Neutrophil (primary cell): ENCODE measurements at regions not wholly inside any gene's neighbourhood (a gene's known extent, or its start where the extent isn't known, plus 50 kb on each side); places are given as distances from the start of the nearest gene placed in this dataset.

Experiments used
- H3K27ac ChIP-seq: fragments of 200-600 bp; sonication (generic); 2 replicates; pipeline ENCODE4 v1.5.1; 2016; ENCODE audit warnings: mild to moderate bottlenecking, moderate library complexity
- H3K27me3 ChIP-seq: fragments of 200-600 bp; sonication (generic); 2 replicates; pipeline ENCODE4 v1.6.0; 2016; ENCODE audit warnings: mild to moderate bottlenecking
- H3K36me3 ChIP-seq: fragments of 200-600 bp; sonication (generic); 2 replicates; pipeline ENCODE4 v1.5.1; 2017
- H3K4me1 ChIP-seq, 2 experiments: fragments of 200-600 bp in 1 of 2; sonication (generic) in 1 of 2; 1 replicate in 1 of 2; 2 replicates in 1 of 2; pipeline versions ENCODE4 v1.5.1 to v1.6.1; 2013 to 2016; ENCODE audit warnings: low read depth in 1 of 2, low read length in 1 of 2, mild to moderate bottlenecking in 1 of 2, moderate library complexity in 1 of 2; ENCODE audit not compliant: control insufficient read depth in 1 of 2, insufficient read depth in 1 of 2
- H3K4me3 ChIP-seq, 2 experiments: fragments of 200-600 bp in 1 of 2; sonication (generic) in 1 of 2; 1 replicate in 1 of 2; 2 replicates in 1 of 2; pipeline ENCODE4 v1.5.1; 2013 to 2016; ENCODE audit warnings: low read depth in 1 of 2, low read length in 1 of 2, mild to moderate bottlenecking in 1 of 2, moderate library complexity in 1 of 2
- H3K9me3 ChIP-seq: fragments of 200-600 bp; sonication (generic); 2 replicates; pipeline ENCODE4 v1.5.1; 2016
- CTCF ChIP-seq: fragments of 200-600 bp; sonication (generic); IDR thresholded peaks from 2 replicates; pipeline ENCODE4 v1.5.1; 2016; ENCODE audit warnings: antibody characterized with exemption

GRCh38 chr11:134561331-134561720, 149.3 kb upstream of the B3GAT1 start:
- no peak for TF ChIP-seq CTCF
- Histone ChIP-seq H3K4me3 (no peak overlapping the region), H3K9me3 (no peaks in the 10 kb centered on the region), H3K27me3 (no peaks in the 10 kb centered on the region), H3K4me1 (no peaks in the 10 kb centered on the region), H3K36me3 (no peaks in the 10 kb centered on the region), H3K27ac (no peak overlapping the region)

GRCh38 chr11:134560566-134561330, 148.7 kb upstream of the B3GAT1 start:
- Histone ChIP-seq H3K27ac (no peak overlapping the region), H3K36me3 (no peaks in the 10 kb centered on the region), H3K4me3 (no peak overlapping the region), H3K4me1 (no peaks in the 10 kb centered on the region), H3K9me3 (no peaks in the 10 kb centered on the region), H3K27me3 (no peaks in the 10 kb centered on the region)
- no peak for TF ChIP-seq CTCF

- no peak for TF ChIP-seq CTCF
- Histone ChIP-seq H3K9me3 (no peaks in the 10 kb centered on the region), H3K27me3 (no peaks in the 10 kb centered on the region), H3K27ac (no peak overlapping the region), H3K4me3 (no peak overlapping the region), H3K36me3 (no peaks in the 10 kb centered on the region), H3K4me1 (no peaks in the 10 kb centered on the region)
These were observed 148.0 kb upstream of the B3GAT1 start for GRCh38 chr11:134560066-134560465.

GRCh38 chr11:134559602-134559962, 147.5 kb upstream of the B3GAT1 start:
- no peaks in the 10 kb centered on the region for H3K4me1 ChIP-seq
- no peak for TF ChIP-seq CTCF
- H3K27me3 ChIP-seq: no peaks in the 10 kb centered on the region
- H3K36me3 ChIP-seq: no peaks in the 10 kb centered on the region
- H3K9me3 ChIP-seq: no peaks in the 10 kb centered on the region
- no peak overlapping the region for H3K4me3 ChIP-seq
- H3K27ac ChIP-seq: no peak overlapping the region

GRCh38 chr11:134558916-134559601, 147.0 kb upstream of the B3GAT1 start:
- Histone ChIP-seq H3K27me3 (no peaks in the 10 kb centered on the region), H3K27ac (no peak overlapping the region), H3K4me3 (no peak overlapping the region), H3K36me3 (no peaks in the 10 kb centered on the region), H3K9me3 (no peaks in the 10 kb centered on the region), H3K4me1 (no peaks in the 10 kb centered on the region)
- TF ChIP-seq CTCF: no peak
